Osteoblast (primary cell): ENCODE measurements at regions not wholly inside any gene's neighbourhood (a gene's known extent, or its start where the extent isn't known, plus 50 kb on each side); places are given as distances from the start of the nearest gene placed in this dataset.
A peak's percentile ranks its signal among the peaks of the same experiment; 100 is the strongest.

Experiments used
- DNase-seq: peaks from one replicate; pipeline ENCODE4 v3.0.0; 2011; ENCODE audit warnings: low spot score, mixed read lengths; ENCODE audit not compliant: insufficient read length; ENCODE audit errors: missing footprints
- H2AFZ ChIP-seq: 2 replicates; pipeline ENCODE4 v1.6.0; 2011; ENCODE audit warnings: mild to moderate bottlenecking, low read length
- H3K27ac ChIP-seq: 2 replicates; pipeline ENCODE4 v1.5.1; 2011; ENCODE audit warnings: mild to moderate bottlenecking, low read depth, low read length, moderate library complexity
- H3K27me3 ChIP-seq: 2 replicates; pipeline ENCODE4 v1.6.0; 2012; ENCODE audit warnings: mild to moderate bottlenecking, control low read depth, inconsistent platforms, low read length, moderate library complexity; ENCODE audit not compliant: insufficient read depth
- H3K36me3 ChIP-seq: 2 replicates; pipeline ENCODE4 v1.5.1; 2011; ENCODE audit warnings: mild to moderate bottlenecking, low read length, control low read depth, moderate library complexity; ENCODE audit not compliant: insufficient read depth
- H3K4me1 ChIP-seq: 2 replicates; pipeline ENCODE4 v1.5.1; 2011; ENCODE audit warnings: mild to moderate bottlenecking, low read length, control low read depth, moderate library complexity; ENCODE audit not compliant: insufficient read depth
- H3K4me2 ChIP-seq: 2 replicates; pipeline ENCODE4 v1.6.0; 2011; ENCODE audit warnings: mild to moderate bottlenecking, low read length; ENCODE audit not compliant: insufficient read depth
- H3K4me3 ChIP-seq: fragments of 200-600 bp; sonication (generic); 3 replicates; pipeline ENCODE4 v1.5.1; 2012; ENCODE audit warnings: mild to moderate bottlenecking, low read length, inconsistent platforms; ENCODE audit not compliant: insufficient read depth
- H3K79me2 ChIP-seq: 2 replicates; pipeline ENCODE4 v1.6.0; 2012; ENCODE audit warnings: mild to moderate bottlenecking, low read length, control low read depth, inconsistent platforms; ENCODE audit not compliant: insufficient read depth
- H3K9me3 ChIP-seq: 2 replicates; pipeline ENCODE4 v1.5.1; 2011; ENCODE audit warnings: low read depth, low read length, control low read depth
- H4K20me1 ChIP-seq: 2 replicates; pipeline ENCODE4 v1.6.0; 2012; ENCODE audit warnings: mild to moderate bottlenecking, low read length, control low read depth; ENCODE audit not compliant: insufficient read depth
- TF ChIP-seq, protein P1 (sequence below): IDR thresholded peaks from 2 replicates; pipeline ENCODE4 v1.5.1; 2011; ENCODE audit warnings: mild to moderate bottlenecking, low read depth, low read length, moderate library complexity; ENCODE audit errors: extremely low read depth

DNA sequence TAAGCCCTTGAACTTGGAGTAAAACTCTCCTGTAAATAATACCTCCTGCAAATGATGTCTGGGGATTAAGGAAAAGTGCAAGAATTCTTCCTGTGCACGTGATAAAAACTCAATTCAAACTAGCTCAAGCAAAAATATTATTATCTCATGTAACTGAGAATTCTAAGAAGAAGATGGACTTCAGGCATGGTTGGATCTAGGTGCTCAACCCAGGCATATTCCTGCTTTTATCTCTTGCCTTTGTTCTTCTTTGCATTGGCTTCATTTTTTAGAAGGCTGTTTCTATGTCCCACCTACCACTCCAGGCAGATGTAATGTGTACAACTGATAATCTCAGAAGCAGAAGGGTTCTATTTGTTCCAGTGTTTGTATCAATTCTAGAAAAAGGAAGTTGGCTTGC is 95.8 kb downstream of the DACT2 start:
- Histone ChIP-seq H3K27ac (no peak overlapping the region), H3K79me2 (no peaks in the 10 kb centered on the region), H4K20me1 (no peaks in the 10 kb centered on the region), H3K4me3 (no peak overlapping the region), H2AFZ (no peak overlapping the region), H3K9me3 (no peaks in the 10 kb centered on the region), H3K4me2 (no peak overlapping the region), H3K27me3 (peaks cover 3% of the 10 kb centered on the region), H3K4me1 (peaks cover 8% of the 10 kb centered on the region), H3K36me3 (no peaks in the 10 kb centered on the region)
- TF ChIP-seq, protein P1, sequence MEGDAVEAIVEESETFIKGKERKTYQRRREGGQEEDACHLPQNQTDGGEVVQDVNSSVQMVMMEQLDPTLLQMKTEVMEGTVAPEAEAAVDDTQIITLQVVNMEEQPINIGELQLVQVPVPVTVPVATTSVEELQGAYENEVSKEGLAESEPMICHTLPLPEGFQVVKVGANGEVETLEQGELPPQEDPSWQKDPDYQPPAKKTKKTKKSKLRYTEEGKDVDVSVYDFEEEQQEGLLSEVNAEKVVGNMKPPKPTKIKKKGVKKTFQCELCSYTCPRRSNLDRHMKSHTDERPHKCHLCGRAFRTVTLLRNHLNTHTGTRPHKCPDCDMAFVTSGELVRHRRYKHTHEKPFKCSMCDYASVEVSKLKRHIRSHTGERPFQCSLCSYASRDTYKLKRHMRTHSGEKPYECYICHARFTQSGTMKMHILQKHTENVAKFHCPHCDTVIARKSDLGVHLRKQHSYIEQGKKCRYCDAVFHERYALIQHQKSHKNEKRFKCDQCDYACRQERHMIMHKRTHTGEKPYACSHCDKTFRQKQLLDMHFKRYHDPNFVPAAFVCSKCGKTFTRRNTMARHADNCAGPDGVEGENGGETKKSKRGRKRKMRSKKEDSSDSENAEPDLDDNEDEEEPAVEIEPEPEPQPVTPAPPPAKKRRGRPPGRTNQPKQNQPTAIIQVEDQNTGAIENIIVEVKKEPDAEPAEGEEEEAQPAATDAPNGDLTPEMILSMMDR = no peak
- no peak for DNase-seq

DNA sequence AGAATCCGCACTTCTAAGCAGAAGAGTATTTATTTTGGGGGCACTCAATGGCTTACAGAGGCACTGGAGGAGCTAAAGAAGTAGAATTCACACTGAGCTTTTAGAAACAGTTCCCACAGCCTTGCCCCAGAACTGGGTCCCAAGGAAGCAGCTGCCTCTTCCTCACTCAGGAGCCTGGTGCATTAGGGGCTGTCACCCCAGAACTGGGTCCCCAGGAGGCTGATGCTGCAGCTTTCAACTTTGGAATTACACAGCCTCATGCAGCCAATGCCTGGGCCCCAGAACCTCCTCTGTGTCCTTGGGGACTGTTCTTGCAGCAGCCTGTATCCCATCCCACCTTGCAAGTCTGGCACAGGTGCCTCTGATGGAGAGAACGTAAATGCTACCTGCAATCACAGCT is 96.4 kb downstream of the DACT2 start:
- Histone ChIP-seq H3K36me3 (no peaks in the 10 kb centered on the region), H3K27ac (no peak overlapping the region), H3K4me2 (no peak overlapping the region), H4K20me1 (no peaks in the 10 kb centered on the region), H3K27me3 (peaks cover 3% of the 10 kb centered on the region), H3K9me3 (no peaks in the 10 kb centered on the region), H3K79me2 (no peaks in the 10 kb centered on the region), H3K4me3 (no peak overlapping the region), H2AFZ (no peak overlapping the region), H3K4me1 (peaks cover 11% of the 10 kb centered on the region)
- no peak for DNase-seq
- TF ChIP-seq, protein P1 = no peak

DNA sequence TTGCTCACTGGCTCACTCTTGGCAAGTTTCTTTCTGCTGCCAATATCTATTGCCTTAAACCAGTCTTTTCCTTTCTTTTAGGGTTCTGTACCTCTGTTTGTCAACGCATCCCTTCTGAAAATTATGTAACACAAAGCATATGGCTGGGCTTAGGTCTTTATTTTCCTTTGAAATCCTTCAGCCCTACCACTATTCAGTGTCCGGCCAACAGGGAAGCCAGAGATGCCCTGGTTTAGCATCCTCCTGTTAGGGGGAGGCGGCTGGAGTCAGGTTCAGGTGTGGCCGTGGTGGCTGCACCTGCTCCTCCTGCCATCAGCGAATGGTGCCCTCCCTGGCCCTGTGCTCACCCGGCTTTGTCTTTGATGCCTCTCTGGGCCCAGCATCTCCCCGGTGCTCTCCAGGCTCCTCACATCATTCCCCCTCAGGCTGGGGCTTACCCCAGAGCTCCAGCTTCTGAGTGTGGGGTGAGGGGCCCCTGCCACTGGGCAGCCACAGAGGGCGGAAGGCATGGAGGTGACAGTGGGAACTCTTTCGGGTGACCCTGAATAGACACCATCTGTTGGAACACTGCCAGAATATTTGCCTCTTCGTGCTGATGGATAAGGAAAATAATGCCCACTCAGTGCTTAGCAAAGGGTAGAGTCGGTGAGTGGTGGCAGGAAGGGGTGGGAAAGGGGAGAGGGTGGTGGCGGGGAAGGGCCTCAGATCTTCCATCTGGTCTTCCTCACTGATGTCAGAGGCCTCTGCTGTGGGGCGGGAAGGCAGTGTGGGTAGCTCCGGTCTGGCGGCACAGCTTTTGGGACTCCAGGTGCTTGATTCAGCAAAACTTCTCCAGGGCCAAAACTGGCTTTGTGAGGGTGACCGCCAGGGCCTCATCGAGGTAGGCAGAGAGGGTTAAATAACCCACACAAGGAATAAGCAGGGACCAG is 97.2 kb downstream of the DACT2 start:
- H3K4me1 ChIP-seq = peaks cover 11% of the 10 kb centered on the region
- peaks cover 3% of the 10 kb centered on the region for H3K27me3 ChIP-seq
- H3K27ac ChIP-seq = no peak overlapping the region
- no peaks in the 10 kb centered on the region for H4K20me1 ChIP-seq
- DNase-seq = peak; percentile 58
- H3K4me3 ChIP-seq = no peak overlapping the region
- TF ChIP-seq, protein P1 = no peak
- no peak overlapping the region for H2AFZ ChIP-seq
- no peaks in the 10 kb centered on the region for H3K9me3 ChIP-seq
- H3K36me3 ChIP-seq = no peaks in the 10 kb centered on the region
- H3K79me2 ChIP-seq = no peaks in the 10 kb centered on the region
- no peak overlapping the region for H3K4me2 ChIP-seq

DNA sequence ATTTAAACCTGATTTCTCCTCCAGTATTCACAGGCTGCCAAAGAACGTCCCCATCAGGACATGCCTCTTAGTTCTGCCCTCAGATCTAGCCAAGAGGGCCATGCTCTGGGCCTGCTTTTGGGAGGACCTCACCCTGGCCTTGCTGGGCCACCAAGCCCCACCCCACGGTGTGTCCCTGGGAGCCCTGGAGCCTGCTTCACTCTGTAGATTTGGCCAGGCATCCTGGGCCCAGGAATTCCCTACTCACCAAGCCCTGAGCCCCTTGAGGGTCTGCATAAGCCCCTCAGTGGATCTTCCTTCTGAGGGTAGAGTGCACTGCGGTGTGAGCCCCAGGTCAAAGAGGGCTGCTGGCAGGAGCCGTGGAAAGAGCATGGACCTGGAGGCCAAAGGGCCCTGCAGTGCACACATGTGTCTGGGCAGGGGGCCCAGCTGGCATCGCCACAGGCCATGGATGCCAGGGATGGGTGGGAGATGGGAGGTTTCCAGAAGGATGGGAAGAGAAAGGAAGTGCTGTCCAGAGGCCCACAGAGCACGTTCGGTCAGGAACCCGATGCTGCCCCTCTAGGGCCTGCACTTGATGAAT is 98.0 kb downstream of the DACT2 start:
- Histone ChIP-seq H2AFZ (no peak overlapping the region), H3K27ac (no peak overlapping the region), H4K20me1 (no peaks in the 10 kb centered on the region), H3K4me2 (no peak overlapping the region), H3K9me3 (no peaks in the 10 kb centered on the region), H3K4me3 (no peak overlapping the region), H3K79me2 (no peaks in the 10 kb centered on the region), H3K27me3 (peaks cover 3% of the 10 kb centered on the region), H3K4me1 (peaks cover 11% of the 10 kb centered on the region), H3K36me3 (no peaks in the 10 kb centered on the region)
- TF ChIP-seq, protein P1 = no peak
- no peak for DNase-seq
